ENCODE measurements at regions not wholly inside any gene's neighbourhood (a gene's known extent, or its start where the extent isn't known, plus 50 kb on each side); places are given as distances from the start of the nearest gene placed in this dataset.
A peak's percentile ranks its signal among the peaks of the same experiment; 100 is the strongest.

- no peak overlapping the region for H3K4me3 ChIP-seq (ENCODE audit: low read depth, low read length)
- TF ChIP-seq, protein P1, sequence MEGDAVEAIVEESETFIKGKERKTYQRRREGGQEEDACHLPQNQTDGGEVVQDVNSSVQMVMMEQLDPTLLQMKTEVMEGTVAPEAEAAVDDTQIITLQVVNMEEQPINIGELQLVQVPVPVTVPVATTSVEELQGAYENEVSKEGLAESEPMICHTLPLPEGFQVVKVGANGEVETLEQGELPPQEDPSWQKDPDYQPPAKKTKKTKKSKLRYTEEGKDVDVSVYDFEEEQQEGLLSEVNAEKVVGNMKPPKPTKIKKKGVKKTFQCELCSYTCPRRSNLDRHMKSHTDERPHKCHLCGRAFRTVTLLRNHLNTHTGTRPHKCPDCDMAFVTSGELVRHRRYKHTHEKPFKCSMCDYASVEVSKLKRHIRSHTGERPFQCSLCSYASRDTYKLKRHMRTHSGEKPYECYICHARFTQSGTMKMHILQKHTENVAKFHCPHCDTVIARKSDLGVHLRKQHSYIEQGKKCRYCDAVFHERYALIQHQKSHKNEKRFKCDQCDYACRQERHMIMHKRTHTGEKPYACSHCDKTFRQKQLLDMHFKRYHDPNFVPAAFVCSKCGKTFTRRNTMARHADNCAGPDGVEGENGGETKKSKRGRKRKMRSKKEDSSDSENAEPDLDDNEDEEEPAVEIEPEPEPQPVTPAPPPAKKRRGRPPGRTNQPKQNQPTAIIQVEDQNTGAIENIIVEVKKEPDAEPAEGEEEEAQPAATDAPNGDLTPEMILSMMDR (conservative IDR thresholded peaks at IDR 0.05; ENCODE audit: low read depth, low read length): no peak
Measured at GRCh38 chr10:58019863-58020537, 247.7 kb downstream of the IPMK start.

GRCh38 chr10:58017719-58018367 lies 249.9 kb downstream of the IPMK start:
- no peak overlapping the region for H3K4me3 ChIP-seq (ENCODE audit: low read depth, low read length)
- DNase-seq (ENCODE audit: low read depth): peak; percentile 91
- TF ChIP-seq, protein P1 (conservative IDR thresholded peaks at IDR 0.05; ENCODE audit: low read depth, low read length): peak; percentile 44

More at GRCh38 chr10:58019863-58020537, 247.7 kb downstream of the IPMK start:
- no peak for DNase-seq (ENCODE audit: low read depth)

DNA sequence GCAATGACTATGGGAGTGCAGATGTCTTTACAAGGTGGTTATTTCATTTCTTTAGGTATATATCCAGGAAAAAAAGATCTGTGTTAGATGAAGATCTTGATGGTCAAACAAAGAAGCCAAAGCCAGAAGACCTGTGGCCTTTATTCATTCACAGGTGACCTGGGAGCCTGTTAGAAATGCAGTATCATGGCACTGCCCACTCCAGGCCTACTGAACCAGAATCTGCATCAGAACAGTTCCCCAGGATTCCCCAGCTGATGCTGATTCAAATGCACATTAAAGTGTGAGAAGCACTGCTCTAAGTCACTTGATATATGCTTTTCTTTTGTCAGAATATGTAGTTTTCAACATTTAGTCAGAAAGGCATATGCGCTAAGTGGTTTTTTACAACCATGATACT lies 251.1 kb downstream of the IPMK start:
- TF ChIP-seq, protein P1 (conservative IDR thresholded peaks at IDR 0.05; ENCODE audit: low read depth, low read length): no peak
- no peak overlapping the region for H3K4me3 ChIP-seq (ENCODE audit: low read depth, low read length)
- no peak for DNase-seq (ENCODE audit: low read depth)

DNA sequence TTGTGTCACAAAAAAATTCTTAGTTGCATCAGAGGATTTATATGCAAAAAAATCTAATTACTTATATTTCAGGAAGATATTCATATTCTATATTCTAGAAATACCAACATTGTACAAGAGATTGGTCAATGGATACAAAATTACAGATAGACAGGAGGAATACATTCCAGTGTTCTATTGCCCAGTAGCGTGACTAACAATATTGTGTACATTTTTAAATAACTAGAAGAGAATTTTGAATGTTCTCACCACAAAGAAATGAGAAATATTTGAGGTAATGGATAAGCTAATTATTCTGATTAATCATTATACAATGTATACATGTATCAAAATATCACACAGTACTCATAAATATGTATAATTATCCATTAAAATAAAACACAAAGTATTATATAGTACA lies 253.3 kb downstream of the IPMK start:
- TF ChIP-seq, protein P1 (conservative IDR thresholded peaks at IDR 0.05; ENCODE audit: low read depth, low read length): no peak
- no peak overlapping the region for H3K4me3 ChIP-seq (ENCODE audit: low read depth, low read length)
- DNase-seq (ENCODE audit: low read depth): no peak

DNA sequence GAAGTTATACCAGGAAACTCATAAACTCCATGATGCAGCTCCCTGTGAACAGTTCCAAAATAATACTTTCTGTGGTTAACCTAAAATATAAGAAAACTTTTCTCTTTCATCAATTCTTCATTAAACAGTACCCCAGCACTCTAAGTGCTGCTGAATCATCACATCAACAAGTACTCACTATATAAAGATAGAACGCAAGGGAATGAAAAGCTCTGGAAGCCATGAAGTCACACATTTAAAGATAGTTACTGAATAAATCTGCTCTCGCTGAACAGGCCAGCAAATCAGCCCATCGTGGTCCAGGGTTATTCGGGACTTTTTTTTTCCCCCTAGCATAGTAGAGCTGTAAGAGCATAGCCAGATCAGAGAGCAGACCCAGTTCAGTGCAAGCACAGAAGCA lies 254.3 kb downstream of the IPMK start:
- TF ChIP-seq, protein P1 (conservative IDR thresholded peaks at IDR 0.05; ENCODE audit: low read depth, low read length): no peak
- no peak for DNase-seq (ENCODE audit: low read depth)

GRCh38 chr10:58010073-58010702 lies 257.5 kb downstream of the IPMK start:
- TF ChIP-seq, protein P1 (conservative IDR thresholded peaks at IDR 0.05; ENCODE audit: low read depth, low read length): no peak
- no peak for DNase-seq (ENCODE audit: low read depth)
- H3K4me3 ChIP-seq (ENCODE audit: low read depth, low read length): no peak overlapping the region

More for the DNA sequence above, 254.3 kb downstream of the IPMK start:
- no peak overlapping the region for H3K4me3 ChIP-seq (ENCODE audit: low read depth, low read length)

All from choroid plexus epithelial cell (primary cell).